HG02642 (cell line): ENCODE measurements at regions not wholly inside any gene's neighbourhood (a gene's known extent, or its start where the extent isn't known, plus 50 kb on each side); places are given as distances from the start of the nearest gene placed in this dataset.
"Not testable (repeated sequence)": the region's sequence is repeated elsewhere in the genome, so short reads cannot be mapped to it uniquely, and the experiment has no call there.

Experiments
- ATAC-seq: cut with Tn5 transposase; IDR thresholded peaks from one replicate; pipeline ENCODE4 v1.9.1; 2021; ENCODE audit warnings: mild to moderate bottlenecking; ENCODE audit not compliant: unreplicated experiment, poor library complexity

DNA sequence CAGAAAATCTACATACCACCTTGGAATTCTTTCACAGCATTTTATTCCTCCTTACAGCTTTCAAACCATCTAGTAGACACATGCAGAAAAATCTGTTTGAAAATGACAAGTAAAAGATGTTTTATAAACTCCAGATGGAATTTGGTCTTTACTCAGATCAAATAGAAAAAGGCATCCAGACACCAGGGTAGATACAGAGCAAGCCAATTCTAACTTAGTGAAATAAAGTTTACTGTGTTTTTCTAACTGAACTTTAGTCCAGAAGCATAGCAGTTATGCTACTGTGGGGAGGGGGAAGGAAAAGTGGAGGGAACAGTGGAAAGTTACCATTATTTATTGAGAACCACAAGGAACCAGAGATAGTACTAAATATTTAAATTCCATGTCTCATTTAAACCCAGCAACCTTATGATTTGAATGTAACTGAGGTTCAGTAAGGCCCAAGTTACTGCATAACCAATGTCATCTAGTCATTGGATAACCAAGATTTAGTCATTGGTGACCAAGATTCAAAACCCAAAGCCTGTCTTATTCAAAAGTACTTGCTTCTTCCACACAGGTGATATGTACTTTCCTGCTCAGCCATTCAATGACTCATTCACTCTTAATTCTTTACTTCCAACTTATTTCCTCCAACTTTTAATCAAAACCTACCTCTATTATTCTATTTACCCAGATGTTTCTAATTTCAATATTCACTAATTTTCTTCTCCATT is 57.7 kb downstream of the RAD51AP2 start:
- no peak for ATAC-seq

DNA sequence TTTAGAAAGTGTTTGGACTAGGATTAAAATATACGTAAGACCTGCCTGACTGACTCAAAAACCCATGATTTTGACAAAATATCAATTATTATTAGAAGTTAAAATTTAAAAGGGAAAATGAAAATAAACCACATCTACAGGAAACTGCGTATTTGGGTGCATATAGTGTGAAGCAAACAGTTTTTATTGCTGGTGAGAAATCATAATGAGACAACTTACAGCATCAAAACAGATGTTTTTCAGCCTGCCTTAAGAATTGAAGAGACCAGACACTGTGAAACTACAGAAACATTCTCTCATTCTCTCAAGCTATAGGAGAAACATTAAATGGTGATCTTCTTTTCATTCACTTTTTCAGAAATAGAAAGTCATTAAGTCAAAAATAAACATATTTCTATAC is 62.9 kb downstream of the RAD51AP2 start:
- ATAC-seq, result no peak

DNA sequence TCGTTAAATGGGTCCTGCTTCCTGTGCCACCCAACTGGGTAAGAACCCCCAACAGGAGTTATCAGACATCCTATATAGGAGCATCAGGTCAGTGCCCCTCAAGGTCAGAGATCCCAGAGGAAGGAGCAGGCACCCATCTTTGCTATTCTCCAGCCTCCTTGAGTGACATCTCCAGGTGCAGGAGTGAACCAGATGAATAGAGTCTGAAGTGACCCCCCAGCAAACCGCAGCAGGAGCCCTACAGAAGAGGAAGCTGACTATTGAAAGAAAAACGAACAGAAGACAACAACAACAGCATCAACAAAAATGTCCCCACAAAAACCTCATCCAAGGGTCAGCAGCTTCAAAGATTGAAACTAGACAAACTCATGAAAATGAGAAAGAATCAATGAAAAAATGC is 72.0 kb downstream of the RAD51AP2 start:
- ATAC-seq, result not testable (repeated sequence)

DNA sequence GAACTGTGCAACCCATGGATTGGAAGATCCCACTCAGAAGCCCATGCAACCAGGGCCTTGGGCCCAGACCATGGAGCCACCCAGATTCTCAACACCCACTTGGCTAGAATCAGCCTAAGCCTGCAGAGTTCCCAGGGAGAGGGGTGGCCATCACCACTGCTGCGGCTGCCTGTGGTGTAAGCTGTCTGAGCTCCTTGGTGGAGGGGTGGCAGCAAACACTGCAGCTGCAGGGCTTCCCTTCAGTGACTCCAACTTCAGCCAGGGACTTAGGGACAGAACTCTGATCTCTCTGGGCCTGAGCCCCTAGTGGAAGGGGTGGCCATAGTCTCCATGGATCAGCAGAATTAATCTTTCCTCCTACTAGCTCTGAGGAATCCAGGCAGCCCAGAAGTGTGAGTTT is 72.5 kb downstream of the RAD51AP2 start:
- ATAC-seq, result no peak

DNA sequence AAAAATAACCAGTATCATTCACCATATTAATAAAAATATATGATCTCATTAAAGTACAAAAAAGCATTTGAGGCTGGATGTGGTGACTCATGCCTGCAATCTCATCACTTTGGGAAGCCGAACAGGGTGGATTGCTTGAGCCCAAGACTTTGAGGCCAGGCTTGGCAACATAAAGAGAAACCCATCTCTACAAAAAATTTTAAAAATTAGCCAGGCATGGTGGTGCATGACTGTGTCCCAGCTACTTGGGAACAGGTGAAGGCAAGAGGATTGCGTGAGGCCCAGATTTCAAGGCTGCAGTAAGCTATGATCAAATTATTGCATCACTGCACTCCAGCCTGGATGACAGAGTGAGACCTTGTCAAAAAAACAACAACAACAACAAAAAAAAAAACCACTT is 75.9 kb downstream of the RAD51AP2 start:
- no peak for ATAC-seq

DNA sequence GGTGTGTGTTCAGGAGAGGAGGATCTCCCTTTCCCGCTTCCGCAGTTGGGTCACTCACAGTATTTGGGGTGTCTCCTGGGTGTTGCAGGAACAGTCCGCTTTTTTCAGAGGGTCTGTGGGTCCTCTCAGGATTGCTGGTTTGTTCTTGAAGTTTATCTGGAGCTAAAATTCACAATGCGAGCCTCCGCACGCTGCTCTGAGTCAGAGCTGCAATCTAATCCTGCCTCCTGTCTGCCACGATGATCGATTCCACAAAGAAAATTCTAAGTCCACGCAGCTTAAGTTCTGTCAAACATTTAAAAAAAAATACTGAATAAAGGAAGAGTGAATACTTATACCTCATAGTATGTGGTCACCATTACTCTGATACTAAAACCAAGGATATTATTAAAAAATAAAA is 76.5 kb downstream of the RAD51AP2 start:
- ATAC-seq, result no peak

DNA sequence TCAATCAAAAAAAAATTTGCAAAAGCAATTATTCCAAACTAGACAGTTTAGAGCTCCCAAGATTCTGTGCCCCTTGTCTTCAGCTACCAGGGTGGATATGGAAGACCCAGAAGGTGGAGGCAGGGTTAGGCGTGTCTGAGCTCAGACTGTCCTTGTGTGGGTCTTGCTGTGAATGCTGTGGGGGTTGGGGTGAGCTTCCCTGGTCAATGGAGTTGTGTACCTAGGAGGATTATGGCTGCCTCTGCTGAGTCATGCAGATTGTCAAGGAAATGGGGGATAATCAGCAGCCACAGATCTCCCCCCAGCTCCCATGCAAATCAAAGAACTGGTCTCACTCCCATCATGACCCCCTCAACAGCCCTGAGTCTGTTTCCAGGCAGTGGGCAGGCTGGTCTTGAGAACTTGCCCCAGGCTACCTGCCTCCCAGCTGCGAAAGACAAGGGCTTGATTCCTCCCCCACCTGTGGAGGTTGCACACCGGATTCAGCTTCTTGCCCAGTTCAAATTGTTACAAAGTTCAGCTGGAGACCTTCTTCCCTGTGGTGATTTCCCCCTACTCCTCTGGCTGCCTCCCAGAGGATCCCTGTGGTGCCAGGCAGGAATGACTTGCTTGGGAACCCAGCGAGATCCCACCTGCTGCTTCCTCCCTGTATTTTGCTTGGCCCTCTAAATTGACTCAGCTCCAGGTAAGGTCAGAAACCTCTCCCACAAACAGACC is 77.0 kb downstream of the RAD51AP2 start:
- no peak for ATAC-seq

DNA sequence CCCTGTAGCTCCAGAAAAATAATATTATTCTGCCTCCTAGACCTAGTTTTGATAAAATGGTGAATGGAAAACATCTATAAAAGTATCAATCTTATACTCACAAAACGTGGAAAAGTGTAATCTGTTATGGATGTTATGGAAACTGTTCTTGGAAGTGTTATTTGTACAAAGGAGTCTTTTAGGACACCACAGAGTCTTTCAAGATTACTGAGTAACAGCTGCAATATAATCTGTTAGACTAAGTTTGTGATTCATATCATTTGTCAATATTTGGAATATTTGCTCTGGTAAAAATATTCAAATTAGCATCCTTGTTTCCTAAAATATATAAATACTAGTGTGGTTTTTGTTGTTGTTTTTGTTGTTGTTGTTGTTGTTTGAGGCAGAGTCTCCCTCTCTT is 87.9 kb downstream of the RAD51AP2 start:
- no peak for ATAC-seq

DNA sequence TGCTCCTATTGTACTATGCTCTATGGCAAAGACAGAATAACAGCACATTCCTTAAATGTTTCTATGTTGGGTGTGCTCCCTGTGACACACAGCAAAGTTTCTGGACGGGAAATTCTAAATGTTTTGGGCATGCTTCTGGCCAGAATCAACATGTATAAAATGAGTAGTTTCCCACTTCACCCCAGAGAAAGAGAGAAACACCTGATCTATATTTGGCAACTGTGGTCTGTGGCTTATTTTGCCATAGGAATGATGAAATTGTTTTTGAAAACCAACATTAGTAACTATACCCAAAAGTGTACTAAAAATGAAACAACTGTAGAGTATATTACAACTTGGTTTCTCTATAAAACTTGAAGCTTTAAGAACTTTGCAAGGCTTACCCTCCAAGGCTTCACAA is 89.1 kb downstream of the RAD51AP2 start:
- ATAC-seq, result no peak

DNA sequence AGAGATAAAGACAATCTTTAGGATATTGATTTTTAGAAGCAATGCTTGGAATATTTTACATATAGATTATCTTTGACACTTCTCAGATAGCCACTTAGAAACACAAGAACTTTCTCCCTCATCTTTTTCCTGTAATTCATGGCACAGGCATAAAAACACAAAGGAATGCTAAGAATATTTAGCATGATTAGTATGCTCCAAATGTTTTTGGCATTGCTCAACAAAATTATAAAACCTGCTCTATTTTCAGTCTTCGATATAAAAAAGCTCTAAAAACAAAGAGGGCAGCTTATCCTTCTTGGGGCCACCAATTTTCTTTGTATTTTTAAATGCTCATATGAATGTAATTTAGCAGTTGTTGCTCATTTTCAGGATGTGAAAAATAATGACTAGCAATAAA is 90.8 kb downstream of the RAD51AP2 start:
- no peak for ATAC-seq

DNA sequence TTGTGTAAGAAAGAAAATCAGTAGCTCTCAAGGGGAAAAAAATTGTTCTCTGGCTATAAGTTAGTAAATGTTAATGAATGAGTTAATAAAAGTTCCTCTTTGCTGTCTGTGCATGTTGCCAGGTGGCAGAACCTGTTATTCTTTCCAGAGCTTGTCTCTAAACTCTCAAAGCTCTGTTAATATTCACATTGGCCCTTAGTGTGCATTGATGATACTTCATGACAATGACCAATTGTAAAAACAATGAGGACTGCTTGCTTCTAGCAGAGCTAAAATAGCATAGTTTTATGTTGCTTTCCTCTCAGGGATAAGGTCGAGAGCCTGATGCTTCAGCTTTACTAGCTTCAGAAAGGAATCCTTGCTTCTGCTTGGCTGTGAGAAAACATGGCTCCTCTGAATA is 91.5 kb downstream of the RAD51AP2 start:
- ATAC-seq, result no peak

DNA sequence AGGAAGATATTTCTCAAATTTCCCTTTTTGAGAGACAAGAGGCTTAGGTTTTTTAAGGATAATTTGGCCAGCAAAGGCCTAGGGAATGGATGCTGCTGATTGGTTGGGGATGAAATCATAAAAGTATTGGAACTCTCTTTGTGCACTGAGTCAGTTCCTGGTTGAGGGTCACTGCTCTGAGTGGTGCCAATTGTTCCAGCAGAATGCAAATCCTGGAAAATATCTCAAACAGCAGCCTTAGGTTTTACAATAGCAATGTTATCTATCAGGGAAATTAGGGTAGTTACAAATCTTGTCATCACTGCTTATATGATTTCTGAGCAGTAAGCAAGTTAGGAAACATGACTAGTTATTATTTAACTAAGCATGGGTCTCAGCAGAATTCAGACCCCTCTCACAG is 96.2 kb downstream of the RAD51AP2 start:
- no peak for ATAC-seq

DNA sequence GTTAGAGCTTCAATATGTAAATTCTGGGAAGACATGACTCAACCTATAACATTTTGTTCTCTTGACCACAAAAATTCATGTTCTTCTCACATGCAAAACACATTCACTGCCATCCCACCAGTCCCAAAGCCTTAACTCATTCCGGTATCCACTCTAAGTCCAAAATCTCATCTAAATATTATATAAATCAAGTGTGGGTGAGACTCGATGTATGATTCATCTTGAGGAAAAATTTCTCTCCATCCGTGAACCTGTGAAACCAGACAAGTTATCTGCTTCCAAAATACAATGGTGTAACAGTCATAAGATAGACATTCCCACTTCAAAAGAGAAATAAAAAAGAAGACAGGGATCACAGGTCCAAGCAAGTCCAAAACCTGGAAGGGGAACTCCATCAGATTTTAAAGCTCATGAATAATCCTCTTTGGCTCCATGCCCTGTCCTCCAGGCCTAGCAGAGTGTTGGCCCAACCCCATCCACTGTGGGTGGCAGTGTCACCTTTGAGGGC is 101.3 kb downstream of the RAD51AP2 start:
- no peak for ATAC-seq

DNA sequence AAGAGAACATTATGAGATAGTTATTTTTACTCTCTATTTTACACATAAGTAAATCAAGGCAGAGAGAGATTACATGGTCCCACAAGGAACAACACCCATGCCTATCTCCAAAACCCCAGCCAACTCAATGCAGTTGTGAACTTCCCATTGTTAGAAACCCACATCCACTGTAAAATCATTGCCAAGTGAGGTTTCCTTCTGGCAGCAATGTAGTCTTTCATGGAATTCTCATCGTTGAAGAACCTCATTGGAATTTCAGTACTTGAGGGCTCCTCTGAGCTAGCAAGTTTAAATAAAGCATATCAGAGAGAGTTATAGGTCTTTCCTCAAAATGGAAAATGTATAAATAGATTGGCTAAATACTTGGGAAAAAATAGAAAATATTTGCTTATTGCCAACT is 105.2 kb downstream of the RAD51AP2 start:
- ATAC-seq, result no peak

DNA sequence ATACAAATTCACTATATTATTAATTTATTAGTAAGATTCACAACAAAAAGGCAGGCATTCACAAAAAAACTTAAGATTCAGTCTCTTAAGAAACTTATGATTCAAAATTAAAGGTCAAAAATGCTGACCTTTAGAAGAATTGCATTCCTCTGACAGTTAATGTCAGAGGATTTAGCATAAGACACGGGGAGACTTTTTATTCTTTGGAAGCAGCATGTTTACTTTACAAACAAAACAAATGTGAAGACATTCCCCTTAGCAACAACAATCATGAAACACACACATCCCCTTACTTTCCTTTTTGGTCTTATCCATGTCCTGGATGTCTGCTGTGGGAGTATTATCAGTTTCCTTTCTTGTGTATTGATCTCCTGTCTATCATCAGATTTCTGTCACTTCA is 117.1 kb downstream of the RAD51AP2 start:
- no peak for ATAC-seq

DNA sequence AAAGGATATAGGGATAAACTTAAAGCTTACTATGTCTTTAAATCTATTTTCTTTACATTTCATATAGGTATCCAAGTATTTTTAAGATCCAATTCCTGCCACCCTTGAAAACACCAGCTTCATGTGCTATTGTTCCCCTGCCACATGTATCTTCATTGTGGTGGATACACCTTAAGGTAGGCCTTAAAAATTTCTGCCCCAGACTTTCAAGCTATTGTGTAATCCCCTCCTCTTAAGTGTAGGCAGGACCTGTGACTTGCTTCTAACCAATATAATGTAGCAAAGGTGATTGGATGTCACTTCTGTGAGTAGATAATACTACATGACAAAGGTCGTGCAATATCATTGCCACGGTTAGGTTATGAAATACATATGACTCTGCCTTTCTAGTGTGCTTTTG is 119.5 kb downstream of the RAD51AP2 start:
- ATAC-seq, result no peak

DNA sequence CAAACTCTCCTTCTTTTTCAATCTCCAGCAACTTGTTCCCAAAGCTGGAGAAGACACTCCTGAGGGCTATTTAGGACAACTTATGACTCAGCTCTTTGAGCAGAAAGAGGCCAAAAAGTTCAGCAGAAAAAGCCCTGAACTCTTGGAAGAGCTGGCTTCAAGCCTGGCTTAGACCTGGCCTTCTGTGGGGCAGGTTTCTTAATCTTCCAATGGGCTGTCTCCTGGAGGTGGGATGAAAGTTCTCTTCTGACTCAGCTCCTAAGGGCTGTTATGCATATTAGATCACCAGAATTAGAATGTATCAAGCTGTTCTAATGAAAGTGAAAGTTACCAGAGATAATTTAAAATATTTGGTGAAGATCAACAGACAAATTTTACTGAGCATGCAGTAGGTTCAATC is 129.4 kb downstream of the RAD51AP2 start:
- ATAC-seq, result no peak

DNA sequence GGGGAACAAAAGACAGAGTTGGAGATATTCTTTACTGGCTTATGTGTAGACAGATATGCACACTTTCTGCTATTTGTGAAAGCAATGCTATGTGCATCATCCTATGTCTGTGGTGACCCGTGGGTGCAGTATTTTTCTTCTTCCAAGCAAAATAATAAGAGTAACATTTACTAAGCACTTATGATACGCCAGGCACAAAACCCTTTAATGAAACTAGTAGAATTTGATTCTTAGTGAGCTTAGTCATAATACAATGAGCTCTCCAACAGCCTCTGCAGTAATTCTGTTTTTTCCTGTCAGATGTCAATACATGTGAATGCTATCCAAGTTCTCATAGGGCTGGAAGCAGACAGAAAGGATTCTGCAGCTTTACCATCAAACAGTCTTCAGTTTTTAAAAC is 130.6 kb downstream of the RAD51AP2 start:
- no peak for ATAC-seq

DNA sequence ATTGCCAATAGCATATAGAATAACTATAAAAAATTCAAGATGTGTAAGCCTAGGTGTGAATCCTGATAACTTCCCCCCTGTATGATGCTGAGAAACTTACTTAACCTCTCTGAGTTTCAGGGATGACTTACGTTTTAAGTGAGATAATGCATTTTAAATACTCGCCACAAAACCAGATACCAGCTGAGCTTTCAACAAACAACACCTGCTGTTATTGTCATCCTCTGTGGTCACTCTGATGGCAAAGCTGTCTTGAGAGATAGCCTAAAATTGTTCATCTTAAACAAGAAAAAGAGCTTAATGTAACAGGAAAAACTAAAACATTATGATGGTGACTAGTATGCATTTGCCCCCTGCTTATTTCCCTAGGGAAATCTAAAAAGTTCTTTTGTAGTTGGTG is 131.5 kb downstream of the RAD51AP2 start:
- no peak for ATAC-seq

DNA sequence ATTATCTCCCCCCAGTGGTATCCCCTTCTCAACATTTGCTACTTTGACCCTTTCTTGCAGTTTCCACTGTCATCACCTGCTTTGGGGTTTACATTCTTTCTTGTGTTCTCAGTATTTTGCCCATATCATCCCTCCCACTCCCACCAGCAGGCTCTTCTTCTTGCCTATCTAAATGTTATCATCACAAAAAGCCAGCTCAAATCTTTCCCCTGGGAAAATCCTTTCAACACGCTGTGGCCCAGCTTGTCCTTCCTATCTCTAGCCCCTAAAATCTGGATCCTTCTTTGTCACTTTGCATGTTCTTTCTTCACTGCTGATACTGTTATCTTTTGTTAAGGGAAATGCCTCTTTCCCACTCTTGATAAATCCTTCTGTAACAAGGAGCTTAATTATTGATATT is 138.2 kb downstream of the RAD51AP2 start:
- no peak for ATAC-seq

DNA sequence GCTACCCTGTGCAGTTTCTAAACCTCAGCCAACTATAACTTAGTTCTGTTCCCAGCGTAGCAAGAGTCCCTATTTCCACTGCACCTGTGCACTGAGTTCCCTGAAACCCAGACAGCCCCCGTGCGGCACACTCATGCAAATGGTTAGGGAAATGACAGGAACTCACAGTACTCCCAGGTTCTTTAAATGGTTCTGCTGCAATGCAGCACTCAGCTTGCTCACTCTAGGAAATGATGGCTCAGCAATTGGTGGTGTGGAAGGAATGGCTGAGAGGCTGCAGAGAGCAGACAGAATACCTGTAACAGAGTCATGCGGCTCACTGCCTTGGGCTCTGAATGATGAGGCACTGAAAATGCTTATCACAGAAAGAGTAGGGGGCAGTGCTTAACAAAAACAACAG is 143.0 kb downstream of the RAD51AP2 start:
- ATAC-seq, result no peak

DNA sequence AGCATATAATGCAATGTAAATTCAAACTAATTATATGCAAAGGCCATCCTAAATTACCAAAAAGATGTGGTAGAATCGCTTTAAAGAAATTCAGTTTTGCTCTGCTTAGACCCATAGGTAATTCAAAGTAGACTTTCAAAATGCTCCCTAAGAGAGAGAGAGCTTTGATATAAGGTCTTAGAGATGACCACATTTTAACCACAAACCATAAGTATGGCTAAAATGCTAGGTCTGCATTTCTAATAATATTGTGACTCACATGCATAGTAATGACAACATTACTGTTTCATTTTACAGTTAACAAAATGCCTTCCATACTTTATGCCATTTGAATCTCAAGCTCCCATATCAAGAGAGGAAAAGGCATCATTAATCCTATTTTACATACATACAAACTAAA is 144.5 kb downstream of the RAD51AP2 start:
- no peak for ATAC-seq
